ENCODE measurements at regions not wholly inside any gene's neighbourhood (a gene's known extent, or its start where the extent isn't known, plus 50 kb on each side); places are given as distances from the start of the nearest gene placed in this dataset.
A peak's percentile ranks its signal among the peaks of the same experiment; 100 is the strongest.
"Not testable (repeated sequence)": the region's sequence is repeated elsewhere in the genome, so short reads cannot be mapped to it uniquely, and the experiment has no call there.

DNA sequence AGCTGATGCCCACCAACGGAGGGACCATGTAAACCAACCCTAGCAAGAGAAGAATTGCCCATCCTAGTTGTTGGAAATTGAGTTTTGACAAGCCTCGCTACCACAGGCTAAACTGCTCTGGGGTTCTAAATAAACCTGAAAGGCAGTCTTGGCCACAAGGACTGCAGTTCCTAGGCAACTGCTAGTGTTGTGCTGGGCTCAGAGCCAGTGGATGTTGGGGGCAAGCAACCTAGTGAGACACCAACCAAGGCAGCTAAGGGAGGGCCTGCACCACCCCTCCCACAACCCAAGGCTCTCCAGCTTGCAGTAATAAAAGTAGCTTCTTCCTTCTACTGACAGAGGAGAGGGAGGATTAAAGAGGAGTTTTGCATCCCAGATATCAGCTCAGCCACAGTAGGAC lies 102.4 kb upstream of the PKN2 start:
- no peak overlapping the region for H3K4me3 Mint-ChIP-seq (ENCODE audit: unreplicated experiment)
- CTCF ChIA-PET: no interaction called here
- BruUV-seq (replicated peaks): no TSS peak
- no peaks in the 10 kb centered on the region for H3K9me3 Mint-ChIP-seq (ENCODE audit: unreplicated experiment)
- H3K4me3 ChIP-seq (ENCODE audit: low read depth, low read length): no peak overlapping the region
- H3K9me3 ChIP-seq: no peaks in the 10 kb centered on the region
- POLR2A ChIA-PET: no interaction called here
- no peaks in the 10 kb centered on the region for H3K36me3 ChIP-seq (ENCODE audit: control insufficient read depth, insufficient read depth, low read length)
- H3K27me3 Mint-ChIP-seq (ENCODE audit: insufficient read depth, unreplicated experiment): peaks cover 12% of the 10 kb centered on the region
- TF ChIP-seq, protein P1, sequence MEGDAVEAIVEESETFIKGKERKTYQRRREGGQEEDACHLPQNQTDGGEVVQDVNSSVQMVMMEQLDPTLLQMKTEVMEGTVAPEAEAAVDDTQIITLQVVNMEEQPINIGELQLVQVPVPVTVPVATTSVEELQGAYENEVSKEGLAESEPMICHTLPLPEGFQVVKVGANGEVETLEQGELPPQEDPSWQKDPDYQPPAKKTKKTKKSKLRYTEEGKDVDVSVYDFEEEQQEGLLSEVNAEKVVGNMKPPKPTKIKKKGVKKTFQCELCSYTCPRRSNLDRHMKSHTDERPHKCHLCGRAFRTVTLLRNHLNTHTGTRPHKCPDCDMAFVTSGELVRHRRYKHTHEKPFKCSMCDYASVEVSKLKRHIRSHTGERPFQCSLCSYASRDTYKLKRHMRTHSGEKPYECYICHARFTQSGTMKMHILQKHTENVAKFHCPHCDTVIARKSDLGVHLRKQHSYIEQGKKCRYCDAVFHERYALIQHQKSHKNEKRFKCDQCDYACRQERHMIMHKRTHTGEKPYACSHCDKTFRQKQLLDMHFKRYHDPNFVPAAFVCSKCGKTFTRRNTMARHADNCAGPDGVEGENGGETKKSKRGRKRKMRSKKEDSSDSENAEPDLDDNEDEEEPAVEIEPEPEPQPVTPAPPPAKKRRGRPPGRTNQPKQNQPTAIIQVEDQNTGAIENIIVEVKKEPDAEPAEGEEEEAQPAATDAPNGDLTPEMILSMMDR (IDR thresholded peaks at IDR 0.05; ENCODE audit: insufficient read depth in 1 of 2, low read depth in 1 of 2, low read length in 1 of 2, severe bottlenecking in 1 of 2, unreplicated experiment in 1 of 2): no peak
- H3K4me1 Mint-ChIP-seq (ENCODE audit: low read depth, unreplicated experiment): peaks cover 7% of the 10 kb centered on the region
- no peak overlapping the region for H3K27ac Mint-ChIP-seq (ENCODE audit: unreplicated experiment)
- intact Hi-C loops (cut with micrococcal nuclease; ENCODE audit: unreplicated experiment): no loop called here
- H3K36me3 Mint-ChIP-seq (ENCODE audit: insufficient read depth, unreplicated experiment): no peaks in the 10 kb centered on the region
- H3K27me3 ChIP-seq (replicated peaks; ENCODE audit: control insufficient read depth, insufficient read depth, low read length): no peaks in the 10 kb centered on the region
- H3K4me1 ChIP-seq: no peaks in the 10 kb centered on the region
- no peak for DNase-seq

DNA sequence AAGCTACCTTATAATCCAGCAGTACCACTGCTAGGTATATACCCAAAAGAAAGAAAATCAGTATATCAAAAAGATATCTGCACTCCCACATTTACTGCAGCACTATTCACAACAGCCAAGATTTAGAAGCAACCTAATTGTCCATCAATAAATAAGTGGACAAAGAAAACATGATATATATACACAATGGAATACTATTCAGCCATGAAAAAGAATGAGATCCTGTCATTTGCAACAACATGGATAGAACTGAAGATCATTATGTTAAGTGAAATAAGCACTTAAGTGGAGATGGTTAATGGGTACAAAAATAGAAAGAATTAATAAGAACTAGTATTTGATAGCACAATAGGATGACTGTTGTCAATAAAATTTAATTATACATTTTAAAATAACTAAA lies 90.7 kb upstream of the PKN2 start:
- Histone ChIP-seq H3K4me1 (no peaks in the 10 kb centered on the region), H3K9me3 (no peaks in the 10 kb centered on the region), H3K27me3 (replicated peaks; ENCODE audit: control insufficient read depth, insufficient read depth, low read length) (no peaks in the 10 kb centered on the region), H3K4me3 (ENCODE audit: low read depth, low read length) (no peak overlapping the region), H3K36me3 (ENCODE audit: control insufficient read depth, insufficient read depth, low read length) (no peaks in the 10 kb centered on the region)
- CTCF ChIA-PET: no interaction called here
- POLR2A ChIA-PET: no interaction called here
- Mint-ChIP-seq H3K27ac (ENCODE audit: unreplicated experiment) (no peak overlapping the region), H3K9me3 (ENCODE audit: unreplicated experiment) (peaks cover 5% of the 10 kb centered on the region), H3K27me3 (ENCODE audit: insufficient read depth, unreplicated experiment) (no peaks in the 10 kb centered on the region), H3K4me1 (ENCODE audit: low read depth, unreplicated experiment) (no peaks in the 10 kb centered on the region), H3K36me3 (ENCODE audit: insufficient read depth, unreplicated experiment) (peaks cover 4% of the 10 kb centered on the region), H3K4me3 (ENCODE audit: unreplicated experiment) (no peak overlapping the region)
- BruUV-seq (replicated peaks): no TSS peak
- no peak for DNase-seq
- TF ChIP-seq, protein P1 (IDR thresholded peaks at IDR 0.05; ENCODE audit: insufficient read depth in 1 of 2, low read depth in 1 of 2, low read length in 1 of 2, severe bottlenecking in 1 of 2, unreplicated experiment in 1 of 2): no peak
- intact Hi-C loops (cut with micrococcal nuclease; ENCODE audit: unreplicated experiment): loop anchor here (10.0 kb wide), 1 partner anchor 409 kb away; no protein-coding TSS in a partner anchor

DNA sequence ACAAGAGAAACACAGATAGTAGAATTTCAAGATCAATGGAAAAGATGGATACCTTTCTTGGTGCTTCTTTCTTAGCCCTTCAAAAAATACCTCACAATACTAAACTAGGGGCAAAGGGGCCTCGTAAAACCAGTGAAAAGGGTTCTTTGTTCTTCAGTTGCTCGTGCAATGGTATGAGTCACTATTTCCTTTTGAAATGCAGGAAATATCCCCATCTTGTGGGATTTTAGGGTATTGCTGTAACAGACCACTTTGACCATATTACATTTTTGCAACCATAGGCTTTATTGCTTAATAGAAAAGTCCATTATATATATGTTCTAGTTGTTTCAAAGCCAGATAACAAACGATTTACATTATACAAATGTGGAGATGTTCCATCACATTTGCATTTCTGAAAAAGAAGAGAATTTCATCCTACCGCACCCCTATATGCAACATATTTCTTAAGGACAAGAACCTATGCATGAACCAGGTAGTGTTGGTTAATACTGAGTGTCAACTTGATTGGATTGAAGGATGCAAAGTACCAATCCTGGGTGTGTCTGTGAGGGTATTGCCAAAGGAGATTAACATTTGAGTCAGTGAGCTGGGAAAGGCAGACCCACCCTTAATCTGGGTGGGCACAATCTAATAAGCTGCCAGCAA lies 88.6 kb upstream of the PKN2 start:
- H3K27ac Mint-ChIP-seq (ENCODE audit: unreplicated experiment): no peak overlapping the region
- H3K9me3 Mint-ChIP-seq (ENCODE audit: unreplicated experiment): no peaks in the 10 kb centered on the region

DNA sequence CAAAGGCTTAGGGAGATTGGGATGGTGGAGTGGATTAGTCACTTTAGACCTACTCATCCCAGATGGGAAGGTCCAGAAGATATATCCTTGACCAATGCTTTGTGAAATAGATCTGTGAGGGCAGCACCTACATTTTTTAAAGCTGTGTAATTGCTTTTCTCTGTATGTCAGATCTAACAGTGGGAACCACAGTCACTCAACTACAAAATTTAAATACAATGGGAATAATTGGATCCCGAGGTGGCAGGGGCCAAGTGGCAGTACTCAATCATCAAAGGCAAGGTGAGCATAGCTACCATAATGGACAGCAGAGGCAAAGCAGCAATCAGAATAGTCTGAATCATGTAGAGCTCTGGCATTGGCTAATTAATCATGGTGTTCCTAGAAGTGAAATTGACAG lies 86.1 kb upstream of the PKN2 start:
- DNase-seq; H3K27me3 Mint-ChIP-seq (ENCODE audit: insufficient read depth, unreplicated experiment); H3K9me3 Mint-ChIP-seq (ENCODE audit: unreplicated experiment); H3K36me3 ChIP-seq (ENCODE audit: control insufficient read depth, insufficient read depth, low read length); H3K4me3 ChIP-seq (ENCODE audit: low read depth, low read length); H3K27ac Mint-ChIP-seq (ENCODE audit: unreplicated experiment); H3K4me1 Mint-ChIP-seq (ENCODE audit: low read depth, unreplicated experiment); POLR2A ChIA-PET; BruUV-seq (replicated peaks); H3K36me3 Mint-ChIP-seq (ENCODE audit: insufficient read depth, unreplicated experiment); H3K27me3 ChIP-seq (replicated peaks; ENCODE audit: control insufficient read depth, insufficient read depth, low read length); H3K9me3 ChIP-seq; H3K4me1 ChIP-seq; H3K4me3 Mint-ChIP-seq (ENCODE audit: unreplicated experiment); CTCF ChIA-PET: not testable (repeated sequence)
- intact Hi-C loops (cut with micrococcal nuclease; ENCODE audit: unreplicated experiment): loop anchor here (10.0 kb wide), 1 partner anchor 413 kb away; no protein-coding TSS in a partner anchor

More for the DNA sequence above, 88.6 kb upstream of the PKN2 start:
- H3K4me3 Mint-ChIP-seq (ENCODE audit: unreplicated experiment): no peak overlapping the region
- H3K4me3 ChIP-seq (ENCODE audit: low read depth, low read length): no peak overlapping the region
- intact Hi-C loops (cut with micrococcal nuclease; ENCODE audit: unreplicated experiment): loop anchor here (1.0 to 10.0 kb wide), 2 partner anchors 43 to 411 kb away; no protein-coding TSS in a partner anchor
- H3K9me3 ChIP-seq: no peaks in the 10 kb centered on the region
- ChIA-PET POLR2A (no interaction called here), CTCF (no interaction called here)
- no peaks in the 10 kb centered on the region for H3K36me3 ChIP-seq (ENCODE audit: control insufficient read depth, insufficient read depth, low read length)
- H3K27me3 ChIP-seq (replicated peaks; ENCODE audit: control insufficient read depth, insufficient read depth, low read length): no peaks in the 10 kb centered on the region
- H3K4me1 ChIP-seq: no peaks in the 10 kb centered on the region
- peaks cover 4% of the 10 kb centered on the region for H3K36me3 Mint-ChIP-seq (ENCODE audit: insufficient read depth, unreplicated experiment)
- H3K27me3 Mint-ChIP-seq (ENCODE audit: insufficient read depth, unreplicated experiment): no peaks in the 10 kb centered on the region
- BruUV-seq (replicated peaks): no TSS peak
- TF ChIP-seq, protein P1 (IDR thresholded peaks at IDR 0.05; ENCODE audit: insufficient read depth in 1 of 2, low read depth in 1 of 2, low read length in 1 of 2, severe bottlenecking in 1 of 2, unreplicated experiment in 1 of 2): no peak
- DNase-seq: peak in 1 of 2 experiments; percentile 30
- no peaks in the 10 kb centered on the region for H3K4me1 Mint-ChIP-seq (ENCODE audit: low read depth, unreplicated experiment)

All from Caco-2 (cell line).